Cerebellar cortex (tissue), 1 donor: ENCODE measurements at regions not wholly inside any gene's neighbourhood (a gene's known extent, or its start where the extent isn't known, plus 50 kb on each side); places are given as distances from the start of the nearest gene placed in this dataset.

Experiments
- DNase-seq: peaks from one replicate; pipeline ENCODE4 v3.0.0-alpha.2; 2015; ENCODE audit warnings: low spot score

- no peak for DNase-seq
Measured at GRCh38 chr7:41237956-41238355, 464.9 kb downstream of the INHBA start.

- no peak for DNase-seq
Measured at GRCh38 chr7:41232086-41232485, 470.8 kb downstream of the INHBA start.

- DNase-seq, result no peak
Measured at GRCh38 chr7:41224063-41224763, 478.7 kb downstream of the INHBA start.

GRCh38 chr7:41222746-41223145 lies 480.1 kb downstream of the INHBA start:
- DNase-seq, result no peak

GRCh38 chr7:41220266-41220665 lies 482.6 kb downstream of the INHBA start:
- no peak for DNase-seq

GRCh38 chr7:41219276-41219675 lies 483.6 kb downstream of the INHBA start:
- no peak for DNase-seq

- no peak for DNase-seq
Measured at GRCh38 chr7:41217306-41217705, 485.6 kb downstream of the INHBA start.

- DNase-seq, result no peak
Measured at GRCh38 chr7:41207141-41207540, 495.7 kb downstream of the INHBA start.

GRCh38 chr7:41206267-41206666 lies 496.6 kb downstream of the INHBA start:
- DNase-seq, result no peak

- DNase-seq, result no peak
Measured at GRCh38 chr7:41205600-41205999, 497.3 kb downstream of the INHBA start.

- no peak for DNase-seq
Measured at GRCh38 chr7:41203542-41203941, 499.3 kb downstream of the INHBA start.

GRCh38 chr7:41201021-41201420 lies 501.9 kb downstream of the INHBA start:
- DNase-seq, result no peak

- DNase-seq, result no peak
Measured at GRCh38 chr7:41199136-41199535, 503.8 kb downstream of the INHBA start.

- DNase-seq, result no peak
Measured at GRCh38 chr7:41198502-41198901, 504.4 kb downstream of the INHBA start.

GRCh38 chr7:41197769-41198168 lies 505.1 kb downstream of the INHBA start:
- DNase-seq, result no peak

GRCh38 chr7:41193738-41194282 lies 509.1 kb downstream of the INHBA start:
- no peak for DNase-seq

- DNase-seq, result no peak
Measured at GRCh38 chr7:41190581-41190980, 512.3 kb downstream of the INHBA start.

- no peak for DNase-seq
Measured at GRCh38 chr7:41189866-41190265, 513.0 kb downstream of the INHBA start.

GRCh38 chr7:41188163-41189130 lies 514.4 kb downstream of the INHBA start:
- no peak for DNase-seq

GRCh38 chr7:41187322-41187721 lies 515.6 kb downstream of the INHBA start:
- DNase-seq, result no peak

- DNase-seq, result no peak
Measured at GRCh38 chr7:41185851-41186250, 517.0 kb downstream of the INHBA start.

GRCh38 chr7:41183741-41184140 lies 519.1 kb downstream of the INHBA start:
- no peak for DNase-seq

- DNase-seq, result no peak
Measured at GRCh38 chr7:41182782-41183181, 520.1 kb downstream of the INHBA start.
